AG04450 (cell line): ENCODE measurements at regions not wholly inside any gene's neighbourhood (a gene's known extent, or its start where the extent isn't known, plus 50 kb on each side); places are given as distances from the start of the nearest gene placed in this dataset.

Experiments
- CTCF ChIA-PET: fragments of 300-600, 350-600 bp; formaldehyde crosslinking; extraction: SDS; loops from one replicate; lab custom pipeline; 2022; ENCODE audit warnings: antibody characterized with exemption, inconsistent platforms; lab: Charles Lee
- POLR2A ChIA-PET: fragments of 350-600 bp; formaldehyde crosslinking; extraction: SDS; loops from one replicate; lab custom pipeline; 2021; ENCODE audit warnings: antibody characterized with exemption, inconsistent platforms; lab: Yijun Ruan, JAX
- DNase-seq: peaks from one replicate; pipeline ENCODE4 v3.0.0-alpha.2; 2011; ENCODE audit warnings: low read depth, low spot score
- H3K27ac ChIP-seq: one replicate; pipeline ENCODE4 v1.5.1; 2012; ENCODE audit warnings: low read depth, low read length, control low read depth
- H3K27me3 ChIP-seq: one replicate; pipeline ENCODE4 v1.6.0; 2012; ENCODE audit warnings: low read length; ENCODE audit not compliant: control insufficient read depth, insufficient read depth
- H3K4me3 ChIP-seq: 2 replicates; pipeline ENCODE4 v1.5.1; 2011; ENCODE audit warnings: mild to moderate bottlenecking, low read depth, low read length, control low read depth
- H3K9me3 ChIP-seq: 2 replicates; pipeline ENCODE4 v1.5.1; 2012; ENCODE audit warnings: low read length; ENCODE audit not compliant: control insufficient read depth, insufficient read depth
- CTCF ChIP-seq: IDR thresholded peaks from 2 replicates; pipeline ENCODE4 v1.5.1; 2011; ENCODE audit warnings: low read depth, low read length, control low read depth, inconsistent platforms

GRCh38 chr1:242743983-242744780 lies 219.7 kb upstream of the PLD5 start:
- DNase-seq, result no peak
- POLR2A ChIA-PET, result no interaction called here
- TF ChIP-seq CTCF, result no peak
- peaks cover 23% of the 10 kb centered on the region for H3K9me3 ChIP-seq
- no peaks in the 10 kb centered on the region for H3K27me3 ChIP-seq
- CTCF ChIA-PET, result interaction anchor here (0.5 kb wide), 1 partner anchor 16 kb away, joined by 7 read pairs; no protein-coding TSS in a partner anchor
- no peak overlapping the region for H3K4me3 ChIP-seq
- no peak overlapping the region for H3K27ac ChIP-seq

- peaks cover 14% of the 10 kb centered on the region for H3K9me3 ChIP-seq
- TF ChIP-seq CTCF, result no peak
- ChIA-PET CTCF (no interaction called here), POLR2A (no interaction called here)
- H3K27ac ChIP-seq, result no peak overlapping the region
- H3K4me3 ChIP-seq, result no peak overlapping the region
- no peak for DNase-seq
- no peaks in the 10 kb centered on the region for H3K27me3 ChIP-seq
These were observed 214.5 kb upstream of the PLD5 start for GRCh38 chr1:242738702-242739645.

GRCh38 chr1:242736611-242737010 lies 212.1 kb upstream of the PLD5 start:
- ChIA-PET POLR2A (no interaction called here), CTCF (no interaction called here)
- no peak for TF ChIP-seq CTCF
- no peak overlapping the region for H3K27ac ChIP-seq
- H3K9me3 ChIP-seq, result peaks cover 7% of the 10 kb centered on the region; the same call in 1 of the 2 replicates
- no peak for DNase-seq
- no peaks in the 10 kb centered on the region for H3K27me3 ChIP-seq
- H3K4me3 ChIP-seq, result no peak overlapping the region

GRCh38 chr1:242735323-242735722 lies 210.8 kb upstream of the PLD5 start:
- DNase-seq, result no peak
- H3K27me3 ChIP-seq, result no peaks in the 10 kb centered on the region
- no peak overlapping the region for H3K27ac ChIP-seq
- peaks cover 9% of the 10 kb centered on the region; the same call in 1 of the 2 replicates for H3K9me3 ChIP-seq
- no peak for TF ChIP-seq CTCF
- POLR2A ChIA-PET, result no interaction called here
- CTCF ChIA-PET, result no interaction called here
- H3K4me3 ChIP-seq, result no peak overlapping the region
